Activated CD4-positive, alpha-beta memory T cell treated with anti-CD3 and anti-CD28 coated beads for 36 hours (primary cell): ENCODE measurements at regions not wholly inside any gene's neighbourhood (a gene's known extent, or its start where the extent isn't known, plus 50 kb on each side); places are given as distances from the start of the nearest gene placed in this dataset.
"Not testable (repeated sequence)": the region's sequence is repeated elsewhere in the genome, so short reads cannot be mapped to it uniquely, and the experiment has no call there.

Experiments
- CTCF ChIA-PET: fragments of 350-600 bp; sonication (Branson Sonifier 250); formaldehyde crosslinking; loops from one replicate; lab custom pipeline; 2021; ENCODE audit warnings: antibody characterized with exemption, inconsistent platforms; lab: Charles Lee
- POLR2A ChIA-PET: fragments of 350-600 bp; sonication (Branson Sonifier 250); formaldehyde crosslinking; loops from one replicate; lab custom pipeline; 2021; ENCODE audit warnings: antibody characterized with exemption; lab: Charles Lee
- DNase-seq: peaks from one replicate; pipeline ENCODE4 v3.0.0-alpha.2; 2020
- H3K27ac Mint-ChIP-seq: one replicate; pipeline ENCODE4 v1.8.0; 2021; ENCODE audit warnings: mixed read lengths
- H3K27me3 Mint-ChIP-seq: one replicate; pipeline ENCODE4 v1.8.0; 2021; ENCODE audit warnings: mixed read lengths
- H3K36me3 Mint-ChIP-seq: one replicate; pipeline ENCODE4 v1.8.0; 2021; ENCODE audit warnings: mixed read lengths
- H3K4me1 Mint-ChIP-seq: one replicate; pipeline ENCODE4 v1.8.0; 2021; ENCODE audit warnings: low read depth, mixed read lengths
- H3K4me3 Mint-ChIP-seq: one replicate; pipeline ENCODE4 v1.8.0; 2021; ENCODE audit warnings: mild to moderate bottlenecking, mixed read lengths
- H3K9me3 Mint-ChIP-seq: one replicate; pipeline ENCODE4 v1.8.0; 2021; ENCODE audit warnings: mixed read lengths
- intact Hi-C: fragments of 100-400 bp; cut with micrococcal nuclease; formaldehyde crosslinking; loops from one replicate; pipeline ENCODE4 v1.15.1; 2023

GRCh38 chr6:14292119-14292518, 174.5 kb downstream of the CD83 start:
- POLR2A ChIA-PET, result no interaction called here
- Mint-ChIP-seq H3K4me3 (no peak overlapping the region), H3K36me3 (no peaks in the 10 kb centered on the region), H3K27ac (no peak overlapping the region), H3K9me3 (peaks cover 5% of the 10 kb centered on the region), H3K27me3 (no peaks in the 10 kb centered on the region), H3K4me1 (peaks cover 4% of the 10 kb centered on the region)
- intact Hi-C loops, result no loop called here
- DNase-seq, result no peak
- CTCF ChIA-PET, result no interaction called here

- DNase-seq, result no peak
- no peak overlapping the region for H3K4me3 Mint-ChIP-seq
- H3K27ac Mint-ChIP-seq, result no peak overlapping the region
- no peaks in the 10 kb centered on the region for H3K36me3 Mint-ChIP-seq
- peaks cover 4% of the 10 kb centered on the region for H3K4me1 Mint-ChIP-seq
- POLR2A ChIA-PET, result no interaction called here
- intact Hi-C loops, result no loop called here
- CTCF ChIA-PET, result interaction anchor here (0.7 kb wide), 1 partner anchor 23 kb away, joined by 3 read pairs; no protein-coding TSS in a partner anchor
- H3K27me3 Mint-ChIP-seq, result no peaks in the 10 kb centered on the region
- no peaks in the 10 kb centered on the region for H3K9me3 Mint-ChIP-seq
Measured at GRCh38 chr6:14294270-14294951, 176.8 kb downstream of the CD83 start.

DNA sequence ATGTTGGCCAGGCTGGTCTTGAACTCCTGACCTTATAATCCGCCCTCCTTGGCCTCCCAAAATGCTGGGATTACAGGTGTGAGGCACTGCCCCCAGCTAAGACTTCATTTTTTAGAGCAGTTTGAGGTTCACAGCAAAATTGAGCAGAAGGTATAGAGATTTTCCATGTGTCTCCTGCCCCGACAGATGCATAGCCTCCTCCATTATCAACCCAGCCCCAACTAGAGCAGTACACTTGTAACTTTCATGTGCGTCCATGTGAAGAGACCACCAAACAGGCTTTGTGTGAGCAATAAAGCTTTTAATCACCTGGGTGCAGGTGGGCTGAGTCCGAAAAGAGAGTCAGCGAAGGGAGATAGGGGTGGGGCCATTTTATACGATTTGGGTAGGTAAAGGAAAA, 179.1 kb downstream of the CD83 start:
- H3K27me3 Mint-ChIP-seq, H3K36me3 Mint-ChIP-seq, DNase-seq, H3K9me3 Mint-ChIP-seq, intact Hi-C loops, H3K4me3 Mint-ChIP-seq, H3K4me1 Mint-ChIP-seq, POLR2A ChIA-PET, H3K27ac Mint-ChIP-seq, CTCF ChIA-PET: not testable (repeated sequence)

DNA sequence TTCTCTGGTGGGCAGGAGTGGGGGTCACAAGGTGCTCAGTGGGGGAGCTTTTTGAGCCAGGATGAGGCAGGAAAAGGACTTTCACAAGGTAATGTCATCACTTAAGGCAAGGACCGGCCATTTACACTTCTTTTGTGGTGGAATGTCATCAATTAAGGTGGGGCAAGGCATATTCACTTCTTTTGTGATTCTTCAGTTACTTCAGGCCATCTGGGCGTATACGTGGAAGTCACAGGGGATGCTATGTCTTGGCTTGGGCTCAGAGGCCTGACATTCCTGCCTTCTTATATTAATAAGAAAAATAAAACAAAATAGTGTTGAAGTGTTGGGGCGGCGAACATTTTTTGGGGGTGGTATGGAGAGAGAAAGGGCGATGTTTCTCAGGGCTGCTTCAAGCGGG, 179.5 kb downstream of the CD83 start:
- intact Hi-C loops, H3K27me3 Mint-ChIP-seq, H3K27ac Mint-ChIP-seq, H3K9me3 Mint-ChIP-seq, H3K36me3 Mint-ChIP-seq, H3K4me1 Mint-ChIP-seq, DNase-seq, H3K4me3 Mint-ChIP-seq, CTCF ChIA-PET, POLR2A ChIA-PET: not testable (repeated sequence)

GRCh38 chr6:14300189-14300588, 182.6 kb downstream of the CD83 start:
- H3K27ac Mint-ChIP-seq, intact Hi-C loops, DNase-seq: not testable (repeated sequence)

GRCh38 chr6:14300721-14301120, 183.1 kb downstream of the CD83 start:
- H3K27me3 Mint-ChIP-seq, POLR2A ChIA-PET, CTCF ChIA-PET, DNase-seq, H3K36me3 Mint-ChIP-seq, H3K9me3 Mint-ChIP-seq, intact Hi-C loops, H3K4me3 Mint-ChIP-seq, H3K27ac Mint-ChIP-seq: not testable (repeated sequence)
- H3K4me1 Mint-ChIP-seq, result peaks cover 12% of the 10 kb centered on the region

More at GRCh38 chr6:14300189-14300588, 182.6 kb downstream of the CD83 start:
- H3K9me3 Mint-ChIP-seq, POLR2A ChIA-PET, H3K36me3 Mint-ChIP-seq, H3K4me3 Mint-ChIP-seq, H3K27me3 Mint-ChIP-seq, H3K4me1 Mint-ChIP-seq, CTCF ChIA-PET: not testable (repeated sequence)

DNA sequence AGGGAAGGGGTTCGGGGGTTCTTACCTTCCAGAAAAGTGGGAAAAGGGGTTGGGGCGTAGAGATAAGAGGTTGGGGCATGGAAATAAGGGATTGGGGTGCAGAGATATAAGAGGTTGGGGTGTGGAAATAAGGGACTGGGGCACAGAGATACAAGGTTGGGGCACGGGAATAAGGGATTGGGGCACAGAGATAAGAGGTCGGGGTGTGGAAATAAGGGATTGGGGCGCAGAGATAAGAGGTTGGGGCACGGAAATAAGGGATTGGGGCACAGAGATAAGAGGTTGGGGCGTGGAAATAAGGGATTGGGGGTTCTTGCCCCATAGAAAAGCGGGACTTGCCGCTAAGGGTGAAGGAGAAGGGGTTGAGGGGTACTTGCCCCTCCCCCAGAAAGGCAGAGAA, 183.9 kb downstream of the CD83 start:
- CTCF ChIA-PET, H3K27ac Mint-ChIP-seq, POLR2A ChIA-PET, DNase-seq, H3K4me3 Mint-ChIP-seq, H3K9me3 Mint-ChIP-seq, H3K27me3 Mint-ChIP-seq, intact Hi-C loops, H3K36me3 Mint-ChIP-seq: not testable (repeated sequence)
- peaks cover 14% of the 10 kb centered on the region for H3K4me1 Mint-ChIP-seq

DNA sequence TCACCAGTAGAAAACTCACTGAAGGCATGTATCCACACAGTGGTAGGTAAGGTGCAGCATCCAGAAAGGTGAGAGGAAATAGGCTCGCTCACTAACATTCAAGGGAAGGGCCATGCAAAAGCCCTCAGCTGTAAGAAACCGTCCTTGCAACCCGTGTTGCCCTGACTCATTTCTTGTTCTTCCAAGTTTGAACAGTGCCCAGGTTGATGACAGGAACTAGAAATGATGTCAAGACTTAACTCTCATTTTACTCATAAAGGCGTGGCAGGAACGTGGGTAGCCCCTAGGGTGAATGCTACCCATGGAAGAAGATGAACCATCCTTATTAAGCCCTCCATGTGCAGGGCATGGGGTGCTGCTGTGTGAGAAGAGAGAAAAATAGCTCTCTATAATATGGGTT, 187.6 kb downstream of the CD83 start:
- ChIA-PET CTCF (interaction anchor here (0.8 kb wide), 1 partner anchor 1158 kb away, joined by 5 read pairs; no protein-coding TSS in a partner anchor), POLR2A (no interaction called here)
- Mint-ChIP-seq H3K4me1 (peaks cover 14% of the 10 kb centered on the region), H3K4me3 (no peak overlapping the region), H3K27ac (no peak overlapping the region), H3K9me3 (no peaks in the 10 kb centered on the region), H3K36me3 (no peaks in the 10 kb centered on the region), H3K27me3 (no peaks in the 10 kb centered on the region)
- intact Hi-C loops, result no loop called here
- DNase-seq, result peak; percentile 58

DNA sequence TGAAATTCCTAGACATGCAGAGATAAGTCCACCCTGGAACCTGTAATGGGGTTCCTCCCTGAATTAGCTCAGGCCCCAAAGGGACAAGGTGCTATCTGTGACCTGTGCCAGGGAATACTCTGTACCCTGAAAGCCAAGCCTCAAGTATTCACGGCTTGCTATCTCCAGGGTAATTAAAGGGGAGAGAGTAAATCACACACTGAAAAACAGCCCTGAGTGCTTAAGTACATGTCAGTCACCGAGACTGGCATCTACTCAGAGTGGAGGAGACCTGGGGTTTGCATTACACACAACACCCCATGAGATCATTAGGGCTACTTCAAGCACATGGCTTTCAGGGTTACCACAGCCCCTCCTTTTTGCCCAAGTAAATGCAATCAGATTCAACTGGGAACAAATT, 188.1 kb downstream of the CD83 start:
- H3K4me3 Mint-ChIP-seq, result no peak overlapping the region
- intact Hi-C loops, result no loop called here
- POLR2A ChIA-PET, result no interaction called here
- H3K36me3 Mint-ChIP-seq, result no peaks in the 10 kb centered on the region
- H3K27ac Mint-ChIP-seq, result no peak overlapping the region
- H3K4me1 Mint-ChIP-seq, result peaks cover 14% of the 10 kb centered on the region
- no peaks in the 10 kb centered on the region for H3K9me3 Mint-ChIP-seq
- no peaks in the 10 kb centered on the region for H3K27me3 Mint-ChIP-seq
- CTCF ChIA-PET, result interaction anchor here (0.8 to 1.2 kb wide), 2 partner anchors 12 to 1158 kb away, joined by 5 read pairs; no protein-coding TSS in a partner anchor
- no peak for DNase-seq

GRCh38 chr6:14306151-14306906, 188.8 kb downstream of the CD83 start:
- ChIA-PET CTCF (interaction anchor here (0.6 to 1.2 kb wide), 2 partner anchors 11 to 825 kb away, joined by 3 to 5 read pairs; no protein-coding TSS in a partner anchor), POLR2A (no interaction called here)

DNA sequence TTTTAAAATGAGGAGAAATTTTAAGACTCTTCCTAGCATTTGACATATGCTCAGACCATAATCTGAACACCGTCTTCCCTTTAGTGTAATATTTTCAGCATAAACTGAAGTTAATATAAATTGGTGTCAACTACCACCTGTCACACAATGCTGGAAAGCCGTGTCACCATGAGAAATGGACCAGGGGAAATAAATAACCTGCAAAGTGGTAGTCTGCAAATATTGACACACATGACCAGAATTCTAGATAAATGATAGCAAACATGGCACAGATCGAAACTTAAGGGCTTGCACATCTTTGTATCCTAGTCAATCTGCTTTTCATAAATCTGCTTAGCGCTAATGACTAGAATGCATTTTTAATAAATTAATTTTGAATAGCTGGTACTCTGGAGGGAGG, 191.9 kb downstream of the CD83 start:
- ChIA-PET CTCF (interaction anchor here (0.5 kb wide), 1 partner anchor 641 kb away, joined by 3 read pairs; no protein-coding TSS in a partner anchor), POLR2A (no interaction called here)
- no peak for DNase-seq
- H3K4me1 Mint-ChIP-seq, result peaks cover 14% of the 10 kb centered on the region
- no peaks in the 10 kb centered on the region for H3K27me3 Mint-ChIP-seq
- no peaks in the 10 kb centered on the region for H3K36me3 Mint-ChIP-seq
- H3K9me3 Mint-ChIP-seq, result no peaks in the 10 kb centered on the region
- intact Hi-C loops, result no loop called here
- no peak overlapping the region for H3K27ac Mint-ChIP-seq
- no peak overlapping the region for H3K4me3 Mint-ChIP-seq

More at GRCh38 chr6:14306151-14306906, 188.8 kb downstream of the CD83 start:
- Mint-ChIP-seq H3K27ac (no peak overlapping the region), H3K4me3 (no peak overlapping the region), H3K27me3 (no peaks in the 10 kb centered on the region), H3K36me3 (no peaks in the 10 kb centered on the region), H3K9me3 (no peaks in the 10 kb centered on the region), H3K4me1 (peaks cover 14% of the 10 kb centered on the region)
- intact Hi-C loops, result no loop called here
- DNase-seq, result no peak

GRCh38 chr6:14309951-14310445, 192.4 kb downstream of the CD83 start:
- intact Hi-C loops, result no loop called here
- H3K36me3 Mint-ChIP-seq, result no peaks in the 10 kb centered on the region

More at GRCh38 chr6:14309951-14310445, 192.4 kb downstream of the CD83 start:
- no peak overlapping the region for H3K27ac Mint-ChIP-seq
- ChIA-PET POLR2A (no interaction called here), CTCF (interaction anchor here (0.5 kb wide), 1 partner anchor 640 kb away, joined by 3 read pairs; no protein-coding TSS in a partner anchor)
- peaks cover 9% of the 10 kb centered on the region for H3K4me1 Mint-ChIP-seq
- no peak overlapping the region for H3K4me3 Mint-ChIP-seq
- H3K9me3 Mint-ChIP-seq, result no peaks in the 10 kb centered on the region
- no peaks in the 10 kb centered on the region for H3K27me3 Mint-ChIP-seq
- no peak for DNase-seq
